H9 (cell line): ENCODE measurements at regions not wholly inside any gene's neighbourhood (a gene's known extent, or its start where the extent isn't known, plus 50 kb on each side); places are given as distances from the start of the nearest gene placed in this dataset.

ENCODE experiments used
- DNase-seq: peaks from one replicate; pipeline ENCODE4 v3.0.0-alpha.2; 2017
- H2AFZ ChIP-seq: one replicate; pipeline ENCODE4 v1.6.1; 2013; ENCODE audit warnings: mild to moderate bottlenecking, low read length, control low read depth, moderate library complexity
- H2AK5ac ChIP-seq: 2 replicates; pipeline ENCODE4 v1.6.1; 2013; ENCODE audit warnings: low read length, control low read depth, mixed read lengths; ENCODE audit not compliant: insufficient read length
- H2BK120ac ChIP-seq: one replicate; pipeline ENCODE4 v1.6.1; 2013; ENCODE audit warnings: low read depth, mild to moderate bottlenecking, low read length, control low read depth, inconsistent platforms; ENCODE audit not compliant: poor library complexity, severe bottlenecking
- H2BK12ac ChIP-seq: 2 replicates; pipeline ENCODE4 v1.6.1; 2013; ENCODE audit warnings: low read length, control low read depth, mixed read lengths, low read depth; ENCODE audit not compliant: insufficient read length
- H2BK15ac ChIP-seq: 2 replicates; pipeline ENCODE4 v1.6.1; 2013; ENCODE audit warnings: low read depth, low read length, control low read depth
- H2BK20ac ChIP-seq: one replicate; pipeline ENCODE4 v1.6.1; 2013; ENCODE audit warnings: low read depth, mild to moderate bottlenecking, low read length, control low read depth, inconsistent platforms; ENCODE audit not compliant: poor library complexity, severe bottlenecking
- H2BK5ac ChIP-seq: 2 replicates; pipeline ENCODE4 v1.6.1; 2013; ENCODE audit warnings: low read length, control low read depth, mixed read lengths; ENCODE audit not compliant: insufficient read length
- H3K14ac ChIP-seq: 2 replicates; pipeline ENCODE4 v1.6.1; 2013; ENCODE audit warnings: low read length, control low read depth; ENCODE audit not compliant: insufficient read depth
- H3K18ac ChIP-seq: 2 replicates; pipeline ENCODE4 v1.6.1; 2013; ENCODE audit warnings: low read depth, mild to moderate bottlenecking, mixed read lengths, low read length, control low read depth; ENCODE audit not compliant: insufficient read length
- H3K23ac ChIP-seq: 2 replicates; pipeline ENCODE4 v1.6.1; 2013; ENCODE audit warnings: low read length, control low read depth, mixed read lengths, low read depth; ENCODE audit not compliant: insufficient read length
- H3K23me2 ChIP-seq: 2 replicates; pipeline ENCODE4 v1.6.1; 2013; ENCODE audit warnings: low read depth, mild to moderate bottlenecking, mixed read lengths, low read length, control low read depth; ENCODE audit not compliant: insufficient read length, poor library complexity, severe bottlenecking
- H3K27ac ChIP-seq: 2 replicates; pipeline ENCODE4 v1.5.1; 2013; ENCODE audit warnings: low read length, control low read depth, mixed read lengths, low read depth; ENCODE audit not compliant: insufficient read length
- H3K27me3 ChIP-seq: 2 replicates; pipeline ENCODE4 v1.6.1; 2013; ENCODE audit warnings: low read length, control low read depth, inconsistent platforms; ENCODE audit not compliant: insufficient read depth
- H3K4ac ChIP-seq: 2 replicates; pipeline ENCODE4 v1.6.1; 2013; ENCODE audit warnings: low read depth, mild to moderate bottlenecking, control low read depth, inconsistent platforms, low read length, moderate library complexity
- H3K4me1 ChIP-seq: 2 replicates; pipeline ENCODE4 v1.6.1; 2013; ENCODE audit warnings: low read length, control low read depth, inconsistent platforms; ENCODE audit not compliant: insufficient read depth
- H3K4me2 ChIP-seq: 2 replicates; pipeline ENCODE4 v1.6.1; 2013; ENCODE audit warnings: low read length, control low read depth, mixed read lengths; ENCODE audit not compliant: insufficient read length, insufficient read depth
- H3K56ac ChIP-seq: 2 replicates; pipeline ENCODE4 v1.6.1; 2013; ENCODE audit warnings: low read depth, mild to moderate bottlenecking, mixed read lengths, low read length, control low read depth; ENCODE audit not compliant: insufficient read length
- H3K79me1 ChIP-seq: 2 replicates; pipeline ENCODE4 v1.6.1; 2013; ENCODE audit warnings: low read depth, mild to moderate bottlenecking, moderate library complexity, low read length, control low read depth, inconsistent platforms; ENCODE audit not compliant: insufficient read depth, poor library complexity, severe bottlenecking
- H3K79me2 ChIP-seq: 2 replicates; pipeline ENCODE4 v1.6.1; 2013; ENCODE audit warnings: low read length, control low read depth, inconsistent platforms; ENCODE audit not compliant: insufficient read depth
- H3K9ac ChIP-seq: 2 replicates; pipeline ENCODE4 v1.6.1; 2013; ENCODE audit warnings: low read length, control low read depth, mixed read lengths; ENCODE audit not compliant: insufficient read length; ENCODE audit errors: extremely low read depth
- H3K9me3 ChIP-seq: one replicate; pipeline ENCODE4 v1.6.1; 2013; ENCODE audit warnings: low read depth, low read length, inconsistent platforms; ENCODE audit not compliant: control insufficient read depth
- H3T11ph ChIP-seq: one replicate; pipeline ENCODE4 v1.6.1; 2013; ENCODE audit warnings: mild to moderate bottlenecking, low read length, control low read depth, inconsistent platforms
- H4K20me1 ChIP-seq: one replicate; pipeline ENCODE4 v1.6.1; 2013; ENCODE audit not compliant: control insufficient read depth, insufficient read length, insufficient read depth
- H4K5ac ChIP-seq: 2 replicates; pipeline ENCODE4 v1.6.1; 2013; ENCODE audit warnings: low read depth, mild to moderate bottlenecking, mixed read lengths, low read length, control low read depth; ENCODE audit not compliant: insufficient read length
- H4K8ac ChIP-seq: replicated peaks from 2 replicates; pipeline ENCODE4 v1.6.1; 2013; ENCODE audit warnings: low read length, control low read depth, mixed read lengths, low read depth; ENCODE audit not compliant: insufficient read length
- H4K91ac ChIP-seq: 2 replicates; pipeline ENCODE4 v1.6.1; 2013; ENCODE audit warnings: low read depth, mild to moderate bottlenecking, moderate library complexity, mixed read lengths, low read length, control low read depth; ENCODE audit not compliant: insufficient read length
- H3K27ac Mint-ChIP-seq, 3 experiments: 2 replicates in 2 of 3; 3 replicates in 1 of 3; pipeline ENCODE4 v1.8.0; 2020 to 2021; ENCODE audit warnings: mixed read lengths in 3 of 3, mild to moderate bottlenecking in 1 of 3, moderate library complexity in 1 of 3
- H3K27me3 Mint-ChIP-seq: 2 replicates; pipeline ENCODE4 v1.8.0; 2021; ENCODE audit warnings: low read depth, mild to moderate bottlenecking, moderate library complexity, mixed read lengths
- H3K36me3 Mint-ChIP-seq, 3 experiments: 2 replicates in 2 of 3; 3 replicates in 1 of 3; pipeline ENCODE4 v1.8.0; 2020 to 2021; ENCODE audit warnings: low read depth in 3 of 3, mixed read lengths in 3 of 3; ENCODE audit not compliant: insufficient read depth in 1 of 3
- H3K4me1 Mint-ChIP-seq, 2 experiments: 2 replicates each; pipeline ENCODE4 v1.8.0; 2020; ENCODE audit warnings: mixed read lengths in 2 of 2
- H3K4me3 Mint-ChIP-seq, 2 experiments: 2 replicates in 1 of 2; 3 replicates in 1 of 2; pipeline ENCODE4 v1.8.0; 2020 to 2021; ENCODE audit warnings: mild to moderate bottlenecking in 2 of 2, mixed read lengths in 2 of 2, moderate library complexity in 1 of 2
- H3K9me3 Mint-ChIP-seq, 2 experiments: 2 replicates in 1 of 2; 3 replicates in 1 of 2; pipeline ENCODE4 v1.8.0; 2020; ENCODE audit warnings: mild to moderate bottlenecking in 2 of 2, mixed read lengths in 2 of 2, moderate library complexity in 1 of 2
- CTCF ChIP-seq: fragments of 200-600 bp; sonication (generic); conservative IDR thresholded peaks from 3 replicates; pipeline ENCODE4 v1.8.0; 2021; ENCODE audit warnings: antibody characterized with exemption, mild to moderate bottlenecking
- WGBS: extraction: QIAGEN DNeasy Blood & Tissue Kit; methylation state at CpG from one replicate; pipeline ENCODE4 v1.1.7; 2013; ENCODE audit warnings: missing lambda C conversion rate, low lambda C conversion rate, mixed read lengths; ENCODE audit not compliant: insufficient read length; ENCODE audit errors: extremely low coverage; 5-methylcytosine and 5-hydroxymethylcytosine counted together

- H3K79me2 ChIP-seq, result no peaks in the 10 kb centered on the region
- no peak overlapping the region for H3K23ac ChIP-seq
- Mint-ChIP-seq H3K9me3 (no peaks in the 10 kb centered on the region), H3K36me3 (no peaks in the 10 kb centered on the region), H3K27ac (no peak overlapping the region), H3K4me1 (no peaks in the 10 kb centered on the region), H3K27me3 (no peaks in the 10 kb centered on the region), H3K4me3 (no peak overlapping the region)
- no peaks in the 10 kb centered on the region for H3K79me1 ChIP-seq
- no peak overlapping the region for H2BK120ac ChIP-seq
- H4K91ac ChIP-seq, result no peak overlapping the region
- no peaks in the 10 kb centered on the region for H3K27me3 ChIP-seq
- no peak overlapping the region for H3K9ac ChIP-seq
- no peaks in the 10 kb centered on the region for H3K4me1 ChIP-seq
- H2AK5ac ChIP-seq, result no peak overlapping the region
- no peak overlapping the region for H4K8ac ChIP-seq
- H3K18ac ChIP-seq, result no peak overlapping the region
- no peak overlapping the region for H3K27ac ChIP-seq
- H3T11ph ChIP-seq, result no peak overlapping the region
- H2BK20ac ChIP-seq, result no peak overlapping the region
- H3K23me2 ChIP-seq, result no peaks in the 10 kb centered on the region
- H3K14ac ChIP-seq, result no peak overlapping the region
- H2AFZ ChIP-seq, result no peak overlapping the region
- no peak overlapping the region for H2BK12ac ChIP-seq
- H2BK5ac ChIP-seq, result no peak overlapping the region
- no peak overlapping the region for H4K5ac ChIP-seq
- WGBS, result no CpG with 5 or more reads among the region's 2 CpGs
- H3K56ac ChIP-seq, result no peak overlapping the region
- no peak for DNase-seq
- no peak overlapping the region for H3K4ac ChIP-seq
- no peak overlapping the region for H3K4me2 ChIP-seq
- H3K9me3 ChIP-seq, result no peaks in the 10 kb centered on the region
- TF ChIP-seq CTCF, result no peak
- H2BK15ac ChIP-seq, result no peak overlapping the region
- no peaks in the 10 kb centered on the region for H4K20me1 ChIP-seq
Observed at GRCh38 chr10:106338486-106338885, 826.0 kb downstream of the SORCS1 start.
